HPDE6-E6E7 (cell line): ENCODE measurements at regions not wholly inside any gene's neighbourhood (a gene's known extent, or its start where the extent isn't known, plus 50 kb on each side); places are given as distances from the start of the nearest gene placed in this dataset.

Source experiments
- DNase-seq: peaks from one replicate; pipeline ENCODE4 v3.0.0; 2011; ENCODE audit warnings: missing footprints; ENCODE audit errors: extremely low spot score

GRCh38 chr2:234307322-234307961, 189.4 kb downstream of the ARL4C start:
- DNase-seq, result no peak

- peak; percentile 44 for DNase-seq
Observed at GRCh38 chr2:234306426-234307173, 190.3 kb downstream of the ARL4C start.

DNA sequence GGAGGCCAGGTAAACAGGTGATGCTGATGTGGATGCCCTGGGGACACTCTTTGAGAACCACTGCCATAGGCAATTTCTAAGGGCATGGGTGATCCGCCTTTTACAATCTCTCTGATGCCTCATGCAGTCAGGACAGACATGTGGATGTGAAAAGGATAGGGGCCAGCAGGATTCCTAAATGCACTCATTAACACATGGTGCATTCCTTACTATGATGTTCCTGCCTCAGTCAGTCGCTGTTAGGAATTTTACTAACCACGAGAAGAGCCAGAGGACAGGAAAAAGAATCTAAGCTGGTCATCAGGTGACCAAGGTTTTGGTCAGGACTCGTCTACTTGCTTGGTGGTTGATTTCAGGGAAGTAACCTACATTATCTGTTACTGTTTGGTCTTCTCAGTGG, 191.0 kb downstream of the ARL4C start:
- DNase-seq, result no peak

- DNase-seq, result peak; percentile 59
Observed at GRCh38 chr2:234304950-234305349, 191.9 kb downstream of the ARL4C start.

GRCh38 chr2:234302664-234302991, 194.3 kb downstream of the ARL4C start:
- DNase-seq, result no peak

GRCh38 chr2:234300932-234301823, 195.7 kb downstream of the ARL4C start:
- no peak for DNase-seq

DNA sequence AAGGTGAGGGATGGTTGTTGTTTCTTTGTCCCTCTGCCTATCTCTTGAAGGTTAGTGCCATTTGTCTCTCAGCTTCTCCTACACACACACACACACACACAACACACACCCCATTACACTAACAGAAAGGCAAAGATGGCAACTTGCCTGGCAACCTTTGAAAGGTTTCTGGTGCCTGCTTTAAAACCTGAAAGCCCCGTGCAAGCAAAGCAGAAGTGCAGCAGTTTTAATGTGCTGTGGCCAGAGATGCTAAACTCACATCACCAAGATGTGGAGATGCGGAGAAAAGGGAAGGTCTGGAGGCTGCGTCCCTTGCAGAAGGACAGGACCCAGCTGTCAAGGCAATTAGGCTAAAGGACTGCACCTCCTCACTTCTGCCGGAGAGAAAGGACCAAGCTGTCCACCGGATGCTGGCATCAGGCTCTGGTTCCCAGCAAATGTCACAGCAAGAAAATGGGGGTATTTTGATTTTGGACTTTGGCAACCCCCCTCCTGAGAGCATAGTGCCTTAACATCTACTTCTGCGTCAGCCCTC, 196.4 kb downstream of the ARL4C start:
- DNase-seq, result no peak

GRCh38 chr2:234298918-234299317, 198.0 kb downstream of the ARL4C start:
- no peak for DNase-seq

DNA sequence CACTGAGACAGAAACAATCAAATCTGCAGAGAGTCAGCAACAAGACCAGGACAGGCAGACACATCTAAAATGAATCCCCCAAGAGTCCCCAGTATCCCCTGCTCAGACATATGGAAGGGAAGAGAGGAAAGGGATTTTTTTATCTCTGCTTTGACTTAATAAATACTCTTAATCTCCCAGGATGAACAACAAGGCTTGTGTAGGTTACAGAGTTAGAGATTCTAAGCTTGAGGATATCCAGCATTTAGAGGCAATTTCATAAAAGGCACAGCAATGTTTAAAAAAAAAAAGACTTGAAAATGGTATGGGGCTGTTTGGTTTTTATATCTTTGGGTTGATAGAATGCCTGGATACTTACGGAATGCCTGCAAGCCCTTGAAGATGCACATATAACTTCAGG, 199.9 kb downstream of the ARL4C start:
- no peak for DNase-seq

DNA sequence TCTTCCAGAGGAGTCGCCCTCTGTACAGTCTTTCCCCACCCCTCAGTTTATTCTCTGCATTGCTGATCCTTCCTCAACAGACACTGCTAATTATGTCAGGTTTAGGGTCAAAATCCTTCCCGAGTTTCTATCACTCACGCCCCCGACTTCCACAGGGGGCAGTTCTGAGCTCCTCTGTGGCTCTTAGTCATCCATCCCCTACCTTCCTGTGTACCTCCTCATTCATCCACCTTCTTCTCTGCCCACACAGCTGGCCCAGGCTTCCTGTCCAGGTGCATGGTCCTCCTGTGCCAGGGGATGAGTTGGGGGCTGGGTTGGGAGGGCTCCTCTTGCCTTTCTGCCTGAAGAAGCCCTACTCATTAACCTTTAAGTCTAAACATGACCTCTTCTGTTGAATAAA, 202.9 kb downstream of the ARL4C start:
- DNase-seq, result no peak

- no peak for DNase-seq
Observed at GRCh38 chr2:234292962-234293243, 204.0 kb downstream of the ARL4C start.

- DNase-seq, result no peak
Observed at GRCh38 chr2:234292205-234292961, 204.5 kb downstream of the ARL4C start.

DNA sequence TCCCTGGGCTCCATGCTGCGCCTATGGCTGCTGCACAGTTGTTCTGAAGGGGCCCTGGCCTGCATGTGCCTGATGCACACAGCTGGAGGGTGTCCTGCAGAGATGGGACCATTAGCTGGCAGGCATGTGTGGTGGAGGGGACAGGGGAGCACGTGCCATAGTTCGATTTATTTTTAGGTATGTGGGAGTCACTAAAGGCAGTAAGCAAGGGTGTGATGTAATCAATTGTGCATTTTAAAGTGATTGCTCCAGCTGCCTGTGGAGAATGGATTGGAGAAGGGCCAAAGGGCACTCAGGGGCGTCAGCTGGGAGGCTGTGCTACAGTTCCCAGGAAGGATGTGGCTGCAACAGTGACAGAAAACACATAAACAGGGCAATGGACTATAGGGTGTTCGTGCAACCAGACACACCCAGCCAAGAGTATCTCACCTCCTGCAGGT, 205.1 kb downstream of the ARL4C start:
- DNase-seq, result no peak

- no peak for DNase-seq
Observed at GRCh38 chr2:234290671-234291070, 206.2 kb downstream of the ARL4C start.

GRCh38 chr2:234289834-234290590, 206.9 kb downstream of the ARL4C start:
- DNase-seq, result peak; percentile 51

GRCh38 chr2:234288974-234289455, 207.9 kb downstream of the ARL4C start:
- DNase-seq, result peak; percentile 37

- no peak for DNase-seq
Observed at GRCh38 chr2:234287650-234288049, 209.2 kb downstream of the ARL4C start.

GRCh38 chr2:234286956-234287355, 209.9 kb downstream of the ARL4C start:
- DNase-seq, result no peak

DNA sequence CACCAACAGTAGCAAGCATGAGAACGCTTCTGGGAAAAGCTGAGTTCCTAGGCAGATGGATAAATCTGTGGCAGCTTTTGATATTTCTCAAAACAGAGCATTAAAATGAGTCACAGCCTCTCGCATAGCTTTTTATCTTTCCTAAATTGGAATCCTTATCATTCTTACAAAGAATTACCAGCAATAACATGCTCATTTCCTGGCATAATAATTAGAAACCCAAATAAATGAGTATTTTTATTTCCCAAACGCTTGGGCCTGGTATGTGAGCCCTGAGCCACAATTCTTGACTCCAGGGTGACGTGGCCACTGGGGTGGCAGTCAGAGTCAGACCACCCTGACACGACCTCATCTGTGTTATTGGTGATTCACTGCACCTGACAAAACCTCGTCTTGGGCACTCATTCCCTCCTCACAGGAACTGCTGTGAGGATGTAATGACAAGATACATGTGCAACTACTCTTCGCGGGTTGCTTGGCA, 210.7 kb downstream of the ARL4C start:
- DNase-seq, result no peak

DNA sequence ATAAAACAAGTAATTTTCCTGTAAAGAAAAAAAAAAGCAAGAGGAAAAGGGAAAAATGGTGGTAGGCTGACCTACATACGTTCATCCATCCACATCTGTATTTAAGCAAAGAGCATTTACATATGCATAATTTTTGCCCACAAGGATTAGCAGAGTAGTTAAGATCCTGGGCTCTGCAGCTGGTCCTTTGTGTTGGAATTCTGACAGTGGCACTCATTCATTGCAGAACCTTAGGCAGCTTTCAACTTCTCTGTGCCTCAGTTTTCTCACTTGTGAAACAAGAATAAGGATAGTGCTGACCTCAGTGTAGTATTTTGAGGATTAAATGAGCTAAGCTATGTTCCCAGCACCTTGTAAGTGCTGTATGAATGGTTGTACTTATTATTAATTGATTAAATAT, 211.3 kb downstream of the ARL4C start:
- no peak for DNase-seq

DNA sequence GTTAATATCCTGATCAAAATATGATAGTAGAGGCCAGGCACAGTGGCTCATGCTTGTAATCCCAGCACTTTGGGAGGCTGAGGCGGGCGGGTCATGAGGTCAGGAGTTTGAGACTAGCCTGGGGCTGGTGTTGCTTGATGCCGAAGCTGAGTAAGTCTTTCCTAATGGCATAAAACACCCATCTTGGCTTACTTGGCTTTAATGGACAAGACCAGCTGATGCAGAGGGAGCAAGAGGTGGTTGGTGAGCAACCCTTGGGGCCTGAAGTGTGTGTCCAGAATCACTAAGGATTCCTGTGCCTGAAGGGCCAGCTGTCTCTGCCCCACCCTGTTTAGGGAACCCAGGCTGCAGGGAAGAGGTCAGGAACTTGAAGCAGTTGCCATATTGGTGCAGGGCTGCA, 217.2 kb downstream of the ARL4C start:
- no peak for DNase-seq
